CD14-positive monocyte (primary cell): ENCODE measurements at regions not wholly inside any gene's neighbourhood (a gene's known extent, or its start where the extent isn't known, plus 50 kb on each side); places are given as distances from the start of the nearest gene placed in this dataset.

Source experiments
- DNase-seq, 3 donors: peaks; one replicate each; pipeline ENCODE4 v3.0.0-alpha.2; 2011 to 2022
- H2AFZ ChIP-seq: 2 replicates; pipeline ENCODE4 v1.6.0; 2012; ENCODE audit warnings: mild to moderate bottlenecking, low read depth, low read length, inconsistent platforms; ENCODE audit not compliant: insufficient read depth, poor library complexity, severe bottlenecking
- H3K27ac ChIP-seq, 2 donors: 1 replicate in 1 of 2; 2 replicates in 1 of 2; pipeline ENCODE4 v1.5.1; 2012 to 2013; ENCODE audit warnings: low read length in 2 of 2, control low read depth in 1 of 2, inconsistent platforms in 1 of 2, low read depth in 1 of 2, mild to moderate bottlenecking in 1 of 2
- H3K27me3 ChIP-seq, 2 donors: one replicate each; pipeline versions ENCODE4 v1.6.0 to v1.6.1; 2011 to 2013; ENCODE audit warnings: low read length in 2 of 2; ENCODE audit not compliant: control insufficient read depth in 2 of 2, insufficient read depth in 2 of 2
- H3K36me3 ChIP-seq, 2 donors: replicated peaks in 1 of 2; 1 replicate in 1 of 2; 2 replicates in 1 of 2; pipeline versions ENCODE4 v1.5.1 to v1.6.1; 2012 to 2013; ENCODE audit warnings: low read length in 2 of 2, control low read depth in 1 of 2, inconsistent platforms in 1 of 2, mild to moderate bottlenecking in 1 of 2; ENCODE audit not compliant: insufficient read depth in 2 of 2, control insufficient read depth in 1 of 2
- H3K4me1 ChIP-seq, 2 donors: 1 replicate in 1 of 2; 2 replicates in 1 of 2; pipeline versions ENCODE4 v1.5.1 to v1.6.1; 2012 to 2013; ENCODE audit warnings: low read length in 2 of 2, control low read depth in 1 of 2, inconsistent platforms in 1 of 2, mild to moderate bottlenecking in 1 of 2, moderate library complexity in 1 of 2; ENCODE audit not compliant: insufficient read depth in 2 of 2, control insufficient read depth in 1 of 2
- H3K4me2 ChIP-seq: replicated peaks from 2 replicates; pipeline ENCODE3; 2012; ENCODE audit warnings: low read length, moderate library complexity, mild to moderate bottlenecking; ENCODE audit not compliant: poor library complexity, severe bottlenecking; ENCODE audit errors: extremely low read depth
- H3K4me3 ChIP-seq, 3 experiments: fragments of 200-600 bp in 1 of 3; sonication (generic) in 1 of 3; replicated peaks in 1 of 3; 1 replicate in 2 of 3; 2 replicates in 1 of 3; pipeline ENCODE4 v1.5.1; 2011 to 2013; ENCODE audit warnings: low read length in 3 of 3, mild to moderate bottlenecking in 3 of 3, control low read depth in 2 of 3, low read depth in 2 of 3, inconsistent platforms in 1 of 3, moderate library complexity in 1 of 3
- H3K79me2 ChIP-seq: 2 replicates; pipeline ENCODE4 v1.6.0; 2012; ENCODE audit warnings: mild to moderate bottlenecking, control low read depth, inconsistent platforms, low read length, moderate library complexity; ENCODE audit not compliant: insufficient read depth
- H3K9ac ChIP-seq: 2 replicates; pipeline ENCODE4 v1.6.0; 2017; ENCODE audit warnings: low read length, mild to moderate bottlenecking; ENCODE audit not compliant: insufficient read depth, poor library complexity, severe bottlenecking
- H3K9me3 ChIP-seq, 2 donors: replicated peaks in 1 of 2; 1 replicate in 1 of 2; 2 replicates in 1 of 2; pipeline versions ENCODE4 v1.5.1 to v1.6.1; 2012 to 2013; ENCODE audit warnings: low read length in 2 of 2, control low read depth in 1 of 2; ENCODE audit not compliant: control insufficient read depth in 1 of 2, insufficient read depth in 1 of 2
- H4K20me1 ChIP-seq: 2 replicates; pipeline ENCODE4 v1.6.0; 2012; ENCODE audit warnings: mild to moderate bottlenecking, low read length, control low read depth, moderate library complexity; ENCODE audit not compliant: insufficient read depth
- H3K27ac Mint-ChIP-seq, 7 donors: one replicate each; pipeline ENCODE4 v1.8.0; 2020; ENCODE audit warnings: mild to moderate bottlenecking in 7 of 7, mixed read lengths in 7 of 7, moderate library complexity in 6 of 7, inconsistent platforms in 2 of 7
- H3K27me3 Mint-ChIP-seq, 3 donors: one replicate each; pipeline ENCODE4 v1.8.0; 2021 to 2022; ENCODE audit warnings: low read depth in 3 of 3, mild to moderate bottlenecking in 3 of 3, mixed read lengths in 3 of 3, moderate library complexity in 3 of 3, inconsistent platforms in 1 of 3
- H3K36me3 Mint-ChIP-seq, 2 donors: one replicate each; pipeline ENCODE4 v1.8.0; 2020; ENCODE audit warnings: mixed read lengths in 2 of 2, inconsistent platforms in 1 of 2, mild to moderate bottlenecking in 1 of 2
- H3K4me1 Mint-ChIP-seq: one replicate; pipeline ENCODE4 v1.8.0; 2020; ENCODE audit warnings: mild to moderate bottlenecking, mixed read lengths
- H3K4me3 Mint-ChIP-seq, 2 donors: one replicate each; pipeline ENCODE4 v1.8.0; 2020; ENCODE audit warnings: mild to moderate bottlenecking in 2 of 2, mixed read lengths in 2 of 2, moderate library complexity in 1 of 2
- H3K9me3 Mint-ChIP-seq, 7 donors: one replicate each; pipeline ENCODE4 v1.8.0; 2020 to 2022; ENCODE audit warnings: mixed read lengths in 7 of 7, mild to moderate bottlenecking in 6 of 7, moderate library complexity in 6 of 7, inconsistent platforms in 2 of 7
- WGBS: methylation state at CpG from one replicate; pipeline ENCODE4 v1.1.5; 2013; ENCODE audit warnings: missing lambda C conversion rate; ENCODE audit not compliant: insufficient coverage; 5-methylcytosine and 5-hydroxymethylcytosine counted together
- intact Hi-C, 2 donors: fragments of 100-400 bp; cut with micrococcal nuclease; formaldehyde crosslinking; loops; one replicate each; pipeline versions ENCODE4 v1.15.0 to v1.15.1; 2023
- TF ChIP-seq, protein P1 (sequence below): fragments of 200-600 bp; IDR thresholded peaks from one replicate; pipeline ENCODE4 v1.8.0; 2022; ENCODE audit warnings: antibody characterized with exemption, mild to moderate bottlenecking

DNA sequence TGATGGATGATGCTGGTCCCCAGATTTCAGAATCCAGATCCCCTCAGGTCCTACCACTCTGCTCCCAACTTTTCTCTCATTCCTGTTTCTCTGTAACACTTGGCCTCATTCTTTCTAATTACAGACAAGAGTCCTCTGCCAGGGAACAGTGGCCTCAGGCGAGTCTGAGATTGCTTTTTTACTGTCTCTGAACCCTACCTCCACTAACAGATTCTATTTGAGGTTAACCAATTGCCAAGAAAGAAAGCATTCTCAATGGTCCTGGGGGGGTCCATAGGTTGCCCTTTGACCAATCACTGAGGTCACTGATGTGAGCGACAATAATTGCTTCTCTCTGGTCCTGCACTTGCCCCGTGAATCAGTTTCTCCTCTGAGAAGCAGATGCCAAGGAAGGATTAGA, 145.2 kb upstream of the TMEM108 start:
- Histone ChIP-seq H3K4me1 (no peaks in the 10 kb centered on the region), H3K4me3 (no peak overlapping the region), H3K27me3 (no peaks in the 10 kb centered on the region), H3K9ac (no peak overlapping the region), H3K27ac (no peak overlapping the region), H3K4me2 (no peak overlapping the region), H3K36me3 (no peaks in the 10 kb centered on the region), H4K20me1 (no peaks in the 10 kb centered on the region), H2AFZ (no peak overlapping the region), H3K79me2 (no peaks in the 10 kb centered on the region), H3K9me3 (no peaks in the 10 kb centered on the region)
- Mint-ChIP-seq H3K27me3 (no peaks in the 10 kb centered on the region), H3K27ac (no peak overlapping the region), H3K36me3 (no peaks in the 10 kb centered on the region), H3K9me3 (peaks cover 2 to 10% (median 4%) of the 10 kb centered on the region in 7 donors), H3K4me1 (no peaks in the 10 kb centered on the region), H3K4me3 (no peak overlapping the region)
- no peak for DNase-seq
- 100% methylated on average over 2 of the region's 3 CpGs for WGBS
- intact Hi-C loops: no loop called here
- TF ChIP-seq, protein P1, sequence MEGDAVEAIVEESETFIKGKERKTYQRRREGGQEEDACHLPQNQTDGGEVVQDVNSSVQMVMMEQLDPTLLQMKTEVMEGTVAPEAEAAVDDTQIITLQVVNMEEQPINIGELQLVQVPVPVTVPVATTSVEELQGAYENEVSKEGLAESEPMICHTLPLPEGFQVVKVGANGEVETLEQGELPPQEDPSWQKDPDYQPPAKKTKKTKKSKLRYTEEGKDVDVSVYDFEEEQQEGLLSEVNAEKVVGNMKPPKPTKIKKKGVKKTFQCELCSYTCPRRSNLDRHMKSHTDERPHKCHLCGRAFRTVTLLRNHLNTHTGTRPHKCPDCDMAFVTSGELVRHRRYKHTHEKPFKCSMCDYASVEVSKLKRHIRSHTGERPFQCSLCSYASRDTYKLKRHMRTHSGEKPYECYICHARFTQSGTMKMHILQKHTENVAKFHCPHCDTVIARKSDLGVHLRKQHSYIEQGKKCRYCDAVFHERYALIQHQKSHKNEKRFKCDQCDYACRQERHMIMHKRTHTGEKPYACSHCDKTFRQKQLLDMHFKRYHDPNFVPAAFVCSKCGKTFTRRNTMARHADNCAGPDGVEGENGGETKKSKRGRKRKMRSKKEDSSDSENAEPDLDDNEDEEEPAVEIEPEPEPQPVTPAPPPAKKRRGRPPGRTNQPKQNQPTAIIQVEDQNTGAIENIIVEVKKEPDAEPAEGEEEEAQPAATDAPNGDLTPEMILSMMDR: no peak

DNA sequence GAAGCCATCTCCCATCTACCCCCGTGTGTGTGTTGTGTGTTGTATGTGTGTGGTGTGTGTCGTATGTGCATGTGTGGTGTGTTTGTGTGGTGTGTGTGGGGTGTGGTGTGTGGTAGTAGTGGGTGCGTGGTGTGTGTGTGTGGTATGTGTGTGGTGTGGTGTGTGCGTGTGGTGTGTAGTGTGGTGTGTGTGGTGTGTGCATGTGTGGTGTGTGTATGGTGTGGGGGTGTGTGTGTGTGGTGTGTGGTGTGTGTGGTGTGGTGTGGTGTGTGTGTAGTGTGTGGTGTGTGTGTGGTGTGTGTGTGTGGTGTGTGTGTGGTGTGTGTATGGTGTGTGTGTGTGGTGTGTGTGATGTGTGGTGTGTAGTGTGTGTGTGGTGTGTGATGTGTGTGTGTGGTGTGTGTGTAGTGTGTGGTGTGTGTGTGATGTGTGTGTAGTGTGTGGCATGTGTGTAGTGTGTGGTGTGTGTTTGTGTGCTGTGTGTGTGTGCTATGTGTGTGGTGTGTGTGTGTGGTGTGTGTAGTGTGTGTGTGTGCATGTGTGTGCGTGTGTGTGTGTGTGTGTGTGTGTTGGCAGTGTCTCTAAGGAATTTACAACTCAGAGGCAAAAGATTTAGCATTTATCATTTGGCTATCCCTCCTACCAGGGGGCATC, 156.3 kb upstream of the TMEM108 start:
- 62% methylated on average over 3 of the region's 5 CpGs for whole genome bisulfite sequencing
- no peaks in the 10 kb centered on the region for H3K4me1 Mint-ChIP-seq
- H3K9me3 Mint-ChIP-seq: peaks cover 0 to 3% (median 2%) of the 10 kb centered on the region in 7 donors

More for the DNA sequence above, 156.3 kb upstream of the TMEM108 start:
- no peaks in the 10 kb centered on the region for H3K4me1 ChIP-seq
- DNase-seq: no peak
- Mint-ChIP-seq H3K36me3 (no peaks in the 10 kb centered on the region), H3K27ac (no peak overlapping the region), H3K4me3 (no peak overlapping the region), H3K27me3 (peaks cover 0 to 4% (median 0%) of the 10 kb centered on the region in 3 donors)
- no peaks in the 10 kb centered on the region for H3K79me2 ChIP-seq
- TF ChIP-seq, protein P1: no peak
- no peak overlapping the region for H3K9ac ChIP-seq
- no peaks in the 10 kb centered on the region for H3K27me3 ChIP-seq
- no peak overlapping the region for H3K4me2 ChIP-seq
- H3K27ac ChIP-seq: no peak overlapping the region
- H3K9me3 ChIP-seq: no peaks in the 10 kb centered on the region
- H3K4me3 ChIP-seq: no peak overlapping the region
- H3K36me3 ChIP-seq: no peaks in the 10 kb centered on the region
- intact Hi-C loops: no loop called here
- no peak overlapping the region for H2AFZ ChIP-seq
- H4K20me1 ChIP-seq: no peaks in the 10 kb centered on the region
